ENCODE measurements at regions not wholly inside any gene's neighbourhood (a gene's known extent, or its start where the extent isn't known, plus 50 kb on each side); places are given as distances from the start of the nearest gene placed in this dataset.

DNA sequence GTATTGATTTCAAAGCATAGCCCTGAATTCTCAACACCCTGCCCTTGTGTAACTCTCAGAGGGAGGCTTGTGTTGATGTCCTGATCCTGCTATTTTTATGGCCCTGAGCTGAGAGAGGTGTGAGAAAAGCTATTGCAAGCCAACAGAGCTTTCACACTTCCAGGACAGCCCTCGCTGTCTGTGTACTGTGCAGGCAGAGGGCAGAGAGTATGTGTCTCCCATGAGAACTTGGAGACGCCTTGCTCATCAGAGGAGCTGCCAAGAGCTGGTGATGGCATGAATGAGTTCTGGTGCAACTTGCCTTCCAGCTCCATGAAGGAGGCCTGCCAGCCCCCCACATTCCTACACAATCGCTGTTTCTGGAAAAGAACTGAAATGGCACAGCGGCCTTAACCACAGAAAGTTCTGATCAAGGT is 144.1 kb upstream of the AJAP1 start:
- no peak for TF ChIP-seq POLR2A (IDR thresholded peaks at IDR 0.05)
- TF ChIP-seq, protein P1, sequence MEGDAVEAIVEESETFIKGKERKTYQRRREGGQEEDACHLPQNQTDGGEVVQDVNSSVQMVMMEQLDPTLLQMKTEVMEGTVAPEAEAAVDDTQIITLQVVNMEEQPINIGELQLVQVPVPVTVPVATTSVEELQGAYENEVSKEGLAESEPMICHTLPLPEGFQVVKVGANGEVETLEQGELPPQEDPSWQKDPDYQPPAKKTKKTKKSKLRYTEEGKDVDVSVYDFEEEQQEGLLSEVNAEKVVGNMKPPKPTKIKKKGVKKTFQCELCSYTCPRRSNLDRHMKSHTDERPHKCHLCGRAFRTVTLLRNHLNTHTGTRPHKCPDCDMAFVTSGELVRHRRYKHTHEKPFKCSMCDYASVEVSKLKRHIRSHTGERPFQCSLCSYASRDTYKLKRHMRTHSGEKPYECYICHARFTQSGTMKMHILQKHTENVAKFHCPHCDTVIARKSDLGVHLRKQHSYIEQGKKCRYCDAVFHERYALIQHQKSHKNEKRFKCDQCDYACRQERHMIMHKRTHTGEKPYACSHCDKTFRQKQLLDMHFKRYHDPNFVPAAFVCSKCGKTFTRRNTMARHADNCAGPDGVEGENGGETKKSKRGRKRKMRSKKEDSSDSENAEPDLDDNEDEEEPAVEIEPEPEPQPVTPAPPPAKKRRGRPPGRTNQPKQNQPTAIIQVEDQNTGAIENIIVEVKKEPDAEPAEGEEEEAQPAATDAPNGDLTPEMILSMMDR (IDR thresholded peaks at IDR 0.05), result no peak
